GM21528 (cell line): ENCODE measurements at regions not wholly inside any gene's neighbourhood (a gene's known extent, or its start where the extent isn't known, plus 50 kb on each side); places are given as distances from the start of the nearest gene placed in this dataset.
"Not testable (repeated sequence)": the region's sequence is repeated elsewhere in the genome, so short reads cannot be mapped to it uniquely, and the experiment has no call there.

ENCODE experiments used
- ATAC-seq: cut with Tn5 transposase; IDR thresholded peaks from one replicate; pipeline ENCODE4 v1.9.1; 2021; ENCODE audit warnings: mild to moderate bottlenecking, moderate library complexity; ENCODE audit not compliant: unreplicated experiment, low FRiP score

- no peak for ATAC-seq
Observed at GRCh38 chr3:178083906-178084866, 452.1 kb upstream of the KCNMB2 start.

DNA sequence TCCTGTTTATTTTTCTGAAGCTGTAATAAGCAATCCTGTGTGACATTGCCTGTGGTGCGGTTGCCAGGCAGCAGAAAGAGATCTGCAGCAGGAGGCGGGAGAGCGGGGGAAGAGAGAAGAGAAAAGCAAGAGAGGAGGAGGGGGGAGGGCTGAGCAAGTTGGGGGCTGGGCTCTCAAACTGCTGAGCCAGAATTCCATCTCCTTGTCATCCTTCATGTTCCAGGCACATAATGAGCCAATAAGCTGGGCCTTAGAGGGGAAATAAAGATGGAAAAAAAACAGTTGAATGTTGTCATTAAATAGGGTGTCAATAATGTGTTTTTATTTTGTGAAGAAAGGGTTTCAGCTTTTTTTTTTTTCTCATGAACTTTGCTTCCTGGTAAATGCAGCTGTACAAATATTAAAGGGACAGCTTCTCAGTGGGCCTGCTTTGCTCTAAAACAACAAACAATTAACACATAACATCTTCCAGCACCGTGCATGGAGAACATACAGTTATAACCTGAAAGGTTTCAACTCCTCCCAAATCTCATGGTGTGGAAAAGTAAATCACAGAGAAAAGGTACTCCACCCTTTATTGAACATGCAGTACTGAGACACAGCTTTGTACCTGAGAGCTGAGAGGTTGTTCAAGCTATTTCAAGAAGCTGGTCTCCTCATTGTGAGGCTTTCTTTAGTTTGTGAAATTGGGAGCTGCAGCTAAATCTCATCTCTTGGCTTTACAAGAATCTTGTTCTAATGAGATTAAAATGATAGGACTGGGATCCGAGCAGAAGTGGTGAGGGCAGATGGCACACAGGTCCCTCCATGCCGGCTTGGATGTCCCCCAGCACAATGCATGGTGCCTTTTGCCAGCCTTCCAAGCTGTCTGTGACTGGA, 451.1 kb upstream of the KCNMB2 start:
- ATAC-seq: no peak

- ATAC-seq: no peak
Observed at GRCh38 chr3:178085817-178086123, 450.5 kb upstream of the KCNMB2 start.

GRCh38 chr3:178086144-178086825, 450.0 kb upstream of the KCNMB2 start:
- ATAC-seq: no peak

GRCh38 chr3:178087376-178087775, 448.9 kb upstream of the KCNMB2 start:
- ATAC-seq: no peak

DNA sequence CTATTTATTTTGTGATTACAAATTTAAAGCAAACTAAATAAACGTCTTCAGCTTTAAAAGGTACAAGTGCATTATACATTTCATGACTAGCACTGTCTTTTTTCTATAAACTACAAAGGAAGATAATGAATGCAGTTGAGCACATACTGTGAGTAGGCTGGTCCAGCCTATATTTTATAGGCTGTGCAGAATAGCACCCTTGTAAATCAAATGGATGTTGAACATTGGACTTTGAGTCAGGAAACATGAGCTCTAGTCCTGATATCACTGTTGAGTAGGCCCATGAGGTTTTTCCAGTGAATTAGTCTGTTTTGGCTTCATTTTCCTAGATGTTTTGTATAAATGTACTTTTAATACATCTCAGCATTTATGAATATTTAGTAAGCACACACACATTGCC, 447.3 kb upstream of the KCNMB2 start:
- ATAC-seq: no peak

DNA sequence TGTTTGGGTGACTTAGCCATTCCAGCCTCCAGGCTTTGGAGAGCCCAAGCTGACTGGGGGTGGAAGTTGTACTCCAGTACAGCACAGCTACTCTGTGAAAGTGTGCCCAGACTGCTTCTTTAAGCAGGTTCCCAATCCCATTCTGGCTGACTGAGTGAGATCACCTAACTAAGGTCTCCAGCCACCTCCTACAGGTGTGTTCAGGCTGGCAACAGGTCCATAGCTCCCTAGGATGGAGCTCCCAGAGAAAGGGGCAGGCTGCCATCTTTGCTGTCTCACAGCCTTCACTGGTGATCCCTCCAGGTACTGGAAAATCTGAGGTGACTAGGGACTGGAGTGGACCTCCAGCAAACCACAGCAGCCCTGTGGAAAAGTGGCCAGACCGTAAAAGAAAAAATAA, 445.3 kb upstream of the KCNMB2 start:
- ATAC-seq: no peak

DNA sequence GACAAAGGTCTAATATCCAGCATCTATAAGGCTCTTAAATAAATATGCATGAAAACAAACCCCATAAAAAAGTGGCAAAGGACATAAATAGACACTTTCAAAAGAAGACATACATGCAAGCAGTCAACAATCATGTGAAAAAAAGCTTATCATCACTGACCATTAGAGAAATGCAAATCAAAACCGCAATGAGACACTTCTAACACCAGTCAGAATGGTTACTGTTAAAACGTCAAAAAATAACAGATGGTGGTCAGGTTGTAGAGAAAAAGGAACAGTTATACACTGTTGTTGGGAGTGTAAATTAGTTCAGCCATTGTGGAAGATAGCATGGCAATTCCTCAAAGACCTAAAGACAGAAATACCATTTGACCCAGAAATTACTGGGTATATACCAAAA, 440.7 kb upstream of the KCNMB2 start:
- no peak for ATAC-seq

- no peak for ATAC-seq
Observed at GRCh38 chr3:178096955-178097354, 439.3 kb upstream of the KCNMB2 start.

DNA sequence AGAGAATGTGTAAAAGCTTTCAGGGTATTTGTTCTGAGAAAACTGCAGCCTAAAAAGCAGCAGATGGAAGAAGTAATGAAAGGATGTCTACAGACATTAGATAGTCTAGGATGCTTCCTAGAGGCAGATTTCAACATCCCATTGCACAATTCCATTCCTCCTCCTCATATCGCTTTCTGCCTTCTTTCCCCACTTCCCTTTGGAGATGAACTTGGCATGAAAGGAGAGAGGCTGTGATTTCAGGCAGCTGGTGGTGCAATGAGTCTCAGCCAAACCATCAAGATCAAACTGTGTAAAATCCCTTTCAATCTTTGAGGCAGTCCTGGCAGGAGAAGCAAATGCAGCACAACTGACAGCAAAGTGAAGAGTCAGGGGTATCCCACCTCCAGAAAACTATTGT, 438.7 kb upstream of the KCNMB2 start:
- no peak for ATAC-seq

- no peak for ATAC-seq
Observed at GRCh38 chr3:178099274-178099673, 437.0 kb upstream of the KCNMB2 start.

DNA sequence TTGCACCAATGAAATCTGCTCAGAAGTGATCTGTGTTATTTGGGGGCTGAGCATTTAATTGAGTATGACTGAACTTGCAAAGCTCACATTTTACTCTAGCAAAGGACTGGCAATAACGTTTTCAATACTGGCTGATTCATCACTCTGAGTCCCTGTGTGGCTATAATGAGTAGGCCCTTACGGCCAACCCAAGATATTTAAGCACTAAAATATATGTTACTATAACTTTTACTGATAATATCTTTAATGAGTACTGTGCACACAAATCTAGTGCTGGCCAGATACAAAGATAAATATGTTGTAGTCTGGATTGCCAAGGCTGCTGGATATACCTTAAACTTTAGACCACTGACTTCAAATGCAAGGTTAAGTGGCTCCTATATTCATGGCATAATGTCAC, 436.4 kb upstream of the KCNMB2 start:
- ATAC-seq: no peak

- ATAC-seq: no peak
Observed at GRCh38 chr3:178100908-178101307, 435.3 kb upstream of the KCNMB2 start.

- no peak for ATAC-seq
Observed at GRCh38 chr3:178103140-178103539, 433.1 kb upstream of the KCNMB2 start.

GRCh38 chr3:178107804-178108203, 428.4 kb upstream of the KCNMB2 start:
- ATAC-seq: no peak

- ATAC-seq: no peak
Observed at GRCh38 chr3:178109691-178110090, 426.5 kb upstream of the KCNMB2 start.

GRCh38 chr3:178112134-178112533, 424.1 kb upstream of the KCNMB2 start:
- no peak for ATAC-seq

DNA sequence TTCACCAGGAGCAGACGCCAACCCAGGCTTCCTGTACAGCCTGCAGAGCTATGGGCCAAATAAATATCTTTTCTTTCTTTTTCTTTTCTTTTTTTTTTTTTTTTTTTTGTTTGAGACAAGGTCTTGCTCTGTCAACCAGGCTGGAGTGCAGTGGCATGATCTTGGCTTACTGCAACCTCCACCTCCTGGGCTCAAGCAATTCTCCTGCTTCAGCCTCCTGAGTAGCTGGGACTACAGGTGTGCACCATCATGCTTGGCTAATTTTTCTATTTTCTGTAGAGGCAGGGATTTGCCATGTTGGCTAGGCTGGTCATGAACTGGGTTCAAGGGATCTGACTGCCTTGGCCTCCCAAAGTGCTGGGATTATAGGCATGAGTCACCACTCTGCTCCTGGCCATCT, 423.7 kb upstream of the KCNMB2 start:
- not testable (repeated sequence) for ATAC-seq

DNA sequence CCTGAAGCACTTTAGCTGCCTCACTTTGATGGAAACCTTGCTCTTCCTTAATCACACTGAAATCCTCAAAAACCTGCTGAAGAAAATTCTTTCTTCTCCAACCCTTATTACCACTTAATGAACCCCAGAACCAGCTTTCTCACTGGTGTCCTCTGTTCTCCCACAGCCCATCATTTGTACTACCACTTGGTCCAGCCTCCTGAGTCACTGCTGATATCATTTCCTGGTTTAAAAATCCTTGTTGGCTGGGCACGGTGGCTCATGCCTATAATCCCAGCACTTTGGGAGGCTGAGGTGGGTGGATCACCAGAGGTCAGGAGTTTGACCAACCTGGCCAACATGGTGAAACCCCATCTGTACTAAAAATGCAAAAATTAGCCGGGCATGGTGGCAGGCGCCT, 418.6 kb upstream of the KCNMB2 start:
- no peak for ATAC-seq

GRCh38 chr3:178119608-178120295, 416.5 kb upstream of the KCNMB2 start:
- ATAC-seq: not testable (repeated sequence)
